IMR-90 (cell line): ENCODE measurements at regions not wholly inside any gene's neighbourhood (a gene's known extent, or its start where the extent isn't known, plus 50 kb on each side); places are given as distances from the start of the nearest gene placed in this dataset.

ENCODE experiments used
- ATAC-seq: fragments of 200-7000 bp; cut with Tn5 transposase; 2 replicates; pipeline ENCODE4 v1.9.1; 2020; ENCODE audit warnings: low read depth, mild to moderate bottlenecking, moderate library complexity
- BruUV-seq: library from RNA; stranded (reverse); fragments of 400-500 nt; replicated peaks from 2 replicates; lab custom pipeline; 2021; lab: Mats Ljungman, UMichigan
- CTCF ChIA-PET: fragments of 300-600 bp; formaldehyde crosslinking; extraction: SDS; loops from one replicate; lab custom pipeline; 2021; ENCODE audit warnings: antibody characterized with exemption; lab: Yijun Ruan, JAX
- POLR2A ChIA-PET: fragments of 300-600 bp; sonication (Branson Sonifier 250); formaldehyde crosslinking; loops from one replicate; lab custom pipeline; 2022; ENCODE audit warnings: antibody characterized with exemption; ENCODE audit not compliant: unreplicated experiment; lab: Charles Lee
- DNase-seq: peaks from one replicate; pipeline ENCODE4 v3.0.0; 2013
- H2AFZ ChIP-seq: replicated peaks from 2 replicates; pipeline ENCODE3; 2013; ENCODE audit warnings: low read length, mild to moderate bottlenecking; ENCODE audit not compliant: poor library complexity
- H2AK5ac ChIP-seq: 2 replicates; pipeline ENCODE4 v1.6.1; 2013; ENCODE audit warnings: low read depth, low read length, inconsistent platforms
- H2AK9ac ChIP-seq: replicated peaks from 2 replicates; pipeline ENCODE3; 2013; ENCODE audit warnings: mild to moderate bottlenecking, low read depth, low read length, moderate library complexity; ENCODE audit not compliant: poor library complexity
- H2BK120ac ChIP-seq: 2 replicates; pipeline ENCODE4 v1.6.1; 2013; ENCODE audit warnings: low read depth, low read length, inconsistent platforms
- H2BK15ac ChIP-seq: 3 replicates; pipeline ENCODE4 v1.6.1; 2013; ENCODE audit warnings: low read depth, low read length, inconsistent platforms
- H2BK20ac ChIP-seq: 2 replicates; pipeline ENCODE4 v1.6.1; 2013; ENCODE audit warnings: low read depth, mild to moderate bottlenecking, inconsistent platforms, low read length, moderate library complexity
- H2BK5ac ChIP-seq: 2 replicates; pipeline ENCODE4 v1.6.1; 2013; ENCODE audit warnings: mild to moderate bottlenecking, low read depth, low read length, inconsistent platforms; ENCODE audit not compliant: poor library complexity, severe bottlenecking
- H3K14ac ChIP-seq: replicated peaks from 2 replicates; pipeline ENCODE4 v1.6.1; 2013; ENCODE audit warnings: low read depth, low read length, inconsistent platforms
- H3K18ac ChIP-seq: 2 replicates; pipeline ENCODE4 v1.6.1; 2013; ENCODE audit warnings: low read depth, low read length, control low read depth
- H3K23ac ChIP-seq: 2 replicates; pipeline ENCODE4 v1.6.1; 2013; ENCODE audit warnings: low read depth, low read length, inconsistent platforms
- H3K27ac ChIP-seq: 2 replicates; pipeline ENCODE4 v1.5.1; 2013; ENCODE audit warnings: mild to moderate bottlenecking, control low read depth, low read length; ENCODE audit not compliant: insufficient read depth
- H3K27me3 ChIP-seq: 2 replicates; pipeline ENCODE4 v1.6.1; 2013; ENCODE audit warnings: low read length; ENCODE audit not compliant: control insufficient read depth, insufficient read depth
- H3K36me3 ChIP-seq: 2 replicates; pipeline ENCODE4 v1.6.1; 2013; ENCODE audit warnings: low read length, mixed read lengths; ENCODE audit not compliant: control insufficient read depth, insufficient read depth
- H3K4ac ChIP-seq: 2 replicates; pipeline ENCODE4 v1.6.1; 2013; ENCODE audit warnings: low read depth, low read length, inconsistent platforms
- H3K4me1 ChIP-seq: 2 replicates; pipeline ENCODE4 v1.6.1; 2013; ENCODE audit warnings: low read length, mixed read lengths; ENCODE audit not compliant: control insufficient read depth, insufficient read depth
- H3K4me2 ChIP-seq: 2 replicates; pipeline ENCODE4 v1.6.1; 2013; ENCODE audit warnings: low read depth, mild to moderate bottlenecking, control low read depth, low read length, moderate library complexity
- H3K4me3 ChIP-seq: 2 replicates; pipeline ENCODE4 v1.5.1; 2013; ENCODE audit warnings: low read depth, mild to moderate bottlenecking, control low read depth, low read length, moderate library complexity; ENCODE audit not compliant: insufficient read depth
- H3K56ac ChIP-seq: 2 replicates; pipeline ENCODE4 v1.6.1; 2013; ENCODE audit warnings: low read length, inconsistent platforms; ENCODE audit not compliant: insufficient read depth; ENCODE audit errors: extremely low read depth
- H3K79me1 ChIP-seq, 2 experiments: 2 replicates each; pipeline ENCODE4 v1.6.1; 2013; ENCODE audit warnings: low read length in 2 of 2, inconsistent platforms in 1 of 2, low read depth in 1 of 2
- H3K9ac ChIP-seq: 2 replicates; pipeline ENCODE4 v1.6.1; 2013; ENCODE audit warnings: low read depth, low read length, control low read depth
- H3K9me1 ChIP-seq: 2 replicates; pipeline ENCODE4 v1.6.1; 2013; ENCODE audit warnings: low read length, inconsistent platforms; ENCODE audit not compliant: insufficient read depth
- H3K9me3 ChIP-seq: 2 replicates; pipeline ENCODE4 v1.6.1; 2013; ENCODE audit warnings: low read length; ENCODE audit not compliant: control insufficient read depth, insufficient read depth
- H4K20me1 ChIP-seq: 2 replicates; pipeline ENCODE4 v1.6.1; 2013; ENCODE audit warnings: low read length, inconsistent platforms; ENCODE audit not compliant: insufficient read depth
- H4K5ac ChIP-seq: 2 replicates; pipeline ENCODE4 v1.6.1; 2013; ENCODE audit warnings: mild to moderate bottlenecking, low read depth, low read length, control low read depth
- H4K8ac ChIP-seq, 2 experiments: 2 replicates each; pipeline ENCODE4 v1.6.1; 2013; ENCODE audit warnings: low read depth in 2 of 2, low read length in 2 of 2, control low read depth in 1 of 2, inconsistent platforms in 1 of 2
- H4K91ac ChIP-seq: 2 replicates; pipeline ENCODE4 v1.6.1; 2013; ENCODE audit warnings: low read depth, low read length, inconsistent platforms; ENCODE audit not compliant: insufficient read depth
- CTCF ChIP-seq: conservative IDR thresholded peaks from 2 replicates; pipeline ENCODE4 v1.5.1; 2012; ENCODE audit warnings: mild to moderate bottlenecking, low read depth, low read length, improper control_type of control experiment
- WGBS, 2 experiments: methylation state at CpG; one replicate each; pipeline versions ENCODE4 v1.1.5 to v1.1.7; 2013; ENCODE audit warnings: missing lambda C conversion rate in 2 of 2; ENCODE audit not compliant: insufficient read length in 1 of 2; ENCODE audit errors: extremely low coverage in 2 of 2; 5-methylcytosine and 5-hydroxymethylcytosine counted together
- dilution Hi-C: fragments of 300-500 bp; cut with HindIII; formaldehyde crosslinking; loops from one replicate; pipeline ENCODE4 v1.14.3; 2018; ENCODE audit warnings: low sequenced_read_pairs; ENCODE audit not compliant: unreplicated experiment
- in situ Hi-C: fragments of 300-500 bp; cut with MboI; formaldehyde crosslinking; loops from 3 replicates; pipeline ENCODE4 v1.14.3; 2019; ENCODE audit warnings: low sequenced_read_pairs, inconsistent platforms, mixed read lengths
- intact Hi-C: fragments of 100-400 bp; cut with micrococcal nuclease; formaldehyde crosslinking; loops from 2 replicates; pipeline ENCODE4 v1.10.0; 2022

DNA sequence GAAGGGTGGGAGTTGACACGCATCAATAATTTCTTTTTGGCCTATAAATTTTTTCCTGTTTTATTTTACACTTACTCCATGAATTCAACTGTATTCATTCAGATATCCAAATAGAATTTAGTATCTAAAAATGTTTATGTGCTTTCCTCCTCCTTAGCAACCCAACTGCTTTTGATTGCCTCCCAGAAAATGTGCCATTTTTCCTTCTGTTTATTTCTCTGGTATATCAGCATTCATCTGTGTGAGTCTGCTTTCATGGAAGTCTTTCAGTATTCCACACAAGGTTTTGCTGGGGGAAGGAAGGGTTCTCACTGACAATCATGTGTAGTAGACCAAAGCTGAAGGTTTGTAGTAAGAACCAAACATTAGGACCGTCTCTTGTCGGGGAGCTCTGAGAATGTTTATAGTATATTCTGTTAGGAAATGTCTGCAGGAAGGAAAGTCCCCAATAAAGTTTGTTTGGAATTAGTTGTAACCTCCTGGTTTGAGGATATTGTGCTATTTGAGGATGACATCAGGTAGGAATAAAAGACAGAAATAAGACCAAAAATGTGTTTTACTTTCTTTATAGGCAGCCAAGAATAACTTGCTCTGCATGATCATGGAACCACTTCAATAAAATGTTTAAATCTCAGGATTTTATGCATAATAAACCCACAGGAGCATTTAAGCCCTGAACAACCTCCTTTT lies 673.6 kb upstream of the INTU start:
- dilution Hi-C loops (no loop called here), in situ Hi-C loops (loop anchor here (10.0 kb wide), 1 partner anchor 334 kb away; no protein-coding TSS in a partner anchor), intact Hi-C loops (loop anchor here (10.0 kb wide), 1 partner anchor 334 kb away; no protein-coding TSS in a partner anchor)
- H3K18ac ChIP-seq = peak overlapping the region; percentile 82; the same call in 1 of the 2 replicates
- H4K8ac ChIP-seq = peak overlapping the region in 1 of 2 experiments; percentile 24; a peak in 1 of 4 replicates
- H3K4me3 ChIP-seq = no peak overlapping the region
- no peaks in the 10 kb centered on the region for H3K79me1 ChIP-seq
- no peak overlapping the region for H2AK9ac ChIP-seq
- no peak overlapping the region for H3K56ac ChIP-seq
- no peaks in the 10 kb centered on the region for H4K20me1 ChIP-seq
- CTCF ChIA-PET = no interaction called here
- no peak overlapping the region for H2BK15ac ChIP-seq
- no peak overlapping the region for H2BK20ac ChIP-seq
- 17% methylated on average over 2 of the region's 3 CpGs; no CpG with 5 or more reads in 1 of the 2 experiments for WGBS, 2 experiments
- no peaks in the 10 kb centered on the region for H3K9me1 ChIP-seq
- no peak overlapping the region for H3K9ac ChIP-seq
- BruUV-seq = no TSS peak
- H2BK120ac ChIP-seq = peak overlapping the region; percentile 51; the same call in 1 of the 2 replicates
- no peak overlapping the region for H3K4ac ChIP-seq
- no peaks in the 10 kb centered on the region for H3K27me3 ChIP-seq
- no peak for DNase-seq
- H4K91ac ChIP-seq = no peak overlapping the region
- no peak overlapping the region for H3K27ac ChIP-seq
- peak overlapping the region; percentile 52; the same call in 1 of the 2 replicates for H4K5ac ChIP-seq
- POLR2A ChIA-PET = no interaction called here
- no peak overlapping the region for H2BK5ac ChIP-seq
- ATAC-seq = no peak
- no peak overlapping the region for H2AK5ac ChIP-seq
- H3K4me1 ChIP-seq = peaks cover 3% of the 10 kb centered on the region; the same call in 1 of the 2 replicates
- peak overlapping the region; percentile 22; the same call in 1 of the 2 replicates for H3K14ac ChIP-seq
- peak overlapping the region; percentile 60; the same call in 1 of the 2 replicates for H3K4me2 ChIP-seq
- no peak for TF ChIP-seq CTCF
- no peak overlapping the region for H2AFZ ChIP-seq
- H3K9me3 ChIP-seq = no peaks in the 10 kb centered on the region
- no peaks in the 10 kb centered on the region for H3K36me3 ChIP-seq
- H3K23ac ChIP-seq = no peak overlapping the region
